GM19324 (cell line): ENCODE measurements at regions not wholly inside any gene's neighbourhood (a gene's known extent, or its start where the extent isn't known, plus 50 kb on each side); places are given as distances from the start of the nearest gene placed in this dataset.
A peak's percentile ranks its signal among the peaks of the same experiment; 100 is the strongest.

Source experiments
- ATAC-seq: cut with Tn5 transposase; IDR thresholded peaks from one replicate; pipeline ENCODE4 v1.9.1; 2021; ENCODE audit warnings: mild to moderate bottlenecking, moderate library complexity; ENCODE audit not compliant: unreplicated experiment, low FRiP score

DNA sequence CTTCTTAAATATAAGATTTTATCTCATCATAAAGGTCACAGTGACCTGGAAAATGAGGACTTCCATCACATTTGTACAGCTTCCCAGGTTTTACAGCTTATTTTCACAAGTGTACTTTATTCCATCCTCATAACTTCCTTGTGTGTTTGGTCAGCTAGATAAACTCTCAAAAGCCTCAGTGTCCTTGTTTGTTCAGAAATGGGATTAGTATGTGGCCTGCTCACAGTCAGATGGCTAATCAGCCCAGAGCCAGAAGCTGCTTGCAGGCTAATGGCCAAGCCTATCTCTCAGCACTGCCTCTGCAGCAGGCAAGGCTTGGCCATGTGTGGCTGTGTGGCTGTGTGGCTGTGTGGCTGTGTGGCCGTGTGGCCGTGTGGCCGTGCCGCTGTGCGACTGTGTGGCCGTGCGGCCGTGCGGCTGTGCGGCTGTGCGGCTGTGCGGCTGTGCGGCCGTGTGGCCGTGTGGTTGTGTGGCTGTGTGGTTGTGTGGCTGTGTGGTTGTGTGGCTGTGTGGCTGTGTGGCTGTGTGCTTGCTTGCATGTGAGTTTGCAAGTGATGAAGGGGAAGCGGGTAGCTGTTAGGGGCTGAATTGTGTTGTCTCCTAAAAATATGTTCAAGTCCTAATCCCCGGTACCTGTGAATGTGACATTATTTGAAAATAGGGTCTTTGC lies 233.0 kb upstream of the TNP1 start:
- ATAC-seq = no peak

DNA sequence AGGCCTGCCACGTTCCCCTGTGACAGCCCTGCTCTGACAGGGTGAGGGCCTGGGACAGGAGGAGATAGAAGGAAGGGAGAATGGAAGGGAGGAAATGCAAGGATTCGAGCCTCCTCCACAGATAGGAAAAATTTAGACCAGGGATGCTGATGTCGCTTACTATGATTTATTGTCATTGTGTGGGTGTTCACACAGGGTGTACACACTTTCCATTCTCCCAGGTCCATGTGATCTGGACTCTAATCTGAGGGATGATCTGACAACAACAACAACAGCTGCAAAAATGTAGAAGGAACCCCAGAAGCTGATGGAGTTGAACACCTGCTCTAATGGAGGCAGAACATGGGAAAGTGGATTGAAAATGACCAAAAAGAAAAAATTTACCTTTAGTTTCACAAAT lies 231.7 kb upstream of the TNP1 start:
- ATAC-seq = no peak

DNA sequence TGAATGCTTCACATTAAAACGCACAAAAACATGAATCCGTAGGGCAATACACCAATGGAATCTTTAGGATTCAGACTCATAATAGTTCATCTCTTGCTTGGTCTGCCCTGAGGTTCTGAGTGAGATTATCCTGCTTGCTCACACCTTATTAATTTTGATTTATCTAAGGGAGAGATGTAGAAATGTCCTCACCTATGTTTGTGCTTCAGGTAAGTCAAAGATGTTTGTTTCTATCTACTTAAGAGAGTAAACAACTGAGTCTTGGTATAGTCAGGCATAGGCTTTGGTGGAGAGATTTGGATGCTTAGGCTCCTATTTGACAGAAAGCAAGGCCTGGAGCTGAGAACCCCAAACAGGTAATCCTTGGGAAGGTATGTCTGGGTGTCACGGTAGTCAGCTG lies 231.0 kb upstream of the TNP1 start:
- no peak for ATAC-seq

GRCh38 chr2:217090024-217090473 lies 230.2 kb upstream of the TNP1 start:
- peak; percentile 72 for ATAC-seq

DNA sequence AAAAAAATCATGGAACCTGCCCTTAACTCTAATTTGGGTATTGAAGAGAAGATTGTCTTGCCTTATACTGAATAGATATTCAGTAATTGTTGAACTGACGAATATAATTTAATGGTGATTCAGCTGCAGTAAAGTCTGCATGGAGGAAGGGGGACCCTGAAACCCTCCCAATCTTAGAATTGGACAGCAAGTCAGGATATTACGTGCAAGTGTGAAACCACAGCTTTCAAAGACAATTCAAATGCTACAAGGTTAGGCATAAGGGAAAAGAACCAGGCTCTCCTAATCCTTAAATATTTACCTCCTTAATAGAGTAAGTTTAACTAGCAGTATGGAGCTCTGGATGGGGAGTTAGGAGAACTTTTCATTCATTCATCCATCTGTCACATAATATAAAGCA lies 226.9 kb upstream of the TNP1 start:
- no peak for ATAC-seq

DNA sequence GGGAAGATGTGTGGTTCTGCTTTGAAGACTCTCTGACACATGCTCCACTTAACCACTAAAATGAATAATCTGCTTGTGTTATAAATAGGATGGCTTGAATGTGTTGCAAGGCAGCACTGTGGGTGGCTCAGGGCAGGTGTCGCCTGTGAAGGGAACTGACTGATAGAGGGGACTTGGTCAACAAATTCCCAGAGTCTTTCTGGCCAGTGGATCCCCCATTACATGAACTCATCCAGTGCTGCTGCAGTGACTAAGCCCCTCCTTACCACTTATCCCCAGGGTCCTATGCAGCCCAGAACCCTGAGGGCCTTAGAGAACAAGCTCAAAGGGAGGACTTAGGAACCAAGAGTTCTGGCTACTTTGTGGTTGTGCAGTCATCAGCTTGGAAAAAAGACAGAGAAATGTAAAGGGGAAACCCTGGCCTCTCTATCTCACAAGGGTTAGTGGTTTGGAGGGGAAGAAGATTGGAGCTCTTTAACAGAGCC lies 226.2 kb upstream of the TNP1 start:
- no peak for ATAC-seq

GRCh38 chr2:217085543-217085942 lies 225.7 kb upstream of the TNP1 start:
- ATAC-seq = no peak

DNA sequence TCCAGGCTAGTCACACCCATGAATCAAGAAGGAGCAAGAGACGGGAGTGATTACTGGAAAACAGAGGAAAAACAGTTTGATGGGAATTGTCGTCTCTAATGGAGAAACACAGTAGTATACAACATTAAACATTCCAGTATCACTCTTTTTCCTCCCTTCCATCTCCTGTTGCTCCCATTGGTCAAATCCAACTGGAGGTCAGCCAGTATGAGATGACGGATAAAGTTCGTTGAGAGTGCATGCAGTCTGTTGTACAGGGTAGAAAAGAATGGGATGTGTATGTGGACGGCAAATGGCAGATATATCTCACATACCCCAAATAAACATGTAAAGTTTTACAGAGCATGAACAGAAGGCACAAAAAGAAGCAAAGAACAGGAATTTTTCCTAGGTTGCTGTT lies 221.9 kb upstream of the TNP1 start:
- ATAC-seq = no peak

DNA sequence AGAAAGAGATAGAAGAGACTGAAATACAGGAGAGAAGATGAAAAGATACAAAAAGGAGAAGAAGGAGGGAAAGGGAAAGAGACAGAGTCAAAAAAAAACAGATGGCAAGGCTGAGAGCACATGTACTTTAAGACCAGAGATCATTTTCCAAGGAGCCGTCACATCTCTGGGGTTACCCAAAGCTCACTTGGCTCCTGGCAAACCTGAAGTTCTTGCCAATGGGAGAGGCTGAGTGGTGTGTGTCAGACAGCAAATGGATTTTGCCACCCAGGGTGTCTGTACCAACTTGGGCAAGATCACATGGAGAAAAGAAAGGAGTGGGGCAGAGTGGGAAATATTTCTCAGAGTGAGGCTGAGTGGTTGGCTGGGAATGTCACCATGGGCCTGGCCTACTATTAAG lies 219.3 kb upstream of the TNP1 start:
- ATAC-seq = no peak

DNA sequence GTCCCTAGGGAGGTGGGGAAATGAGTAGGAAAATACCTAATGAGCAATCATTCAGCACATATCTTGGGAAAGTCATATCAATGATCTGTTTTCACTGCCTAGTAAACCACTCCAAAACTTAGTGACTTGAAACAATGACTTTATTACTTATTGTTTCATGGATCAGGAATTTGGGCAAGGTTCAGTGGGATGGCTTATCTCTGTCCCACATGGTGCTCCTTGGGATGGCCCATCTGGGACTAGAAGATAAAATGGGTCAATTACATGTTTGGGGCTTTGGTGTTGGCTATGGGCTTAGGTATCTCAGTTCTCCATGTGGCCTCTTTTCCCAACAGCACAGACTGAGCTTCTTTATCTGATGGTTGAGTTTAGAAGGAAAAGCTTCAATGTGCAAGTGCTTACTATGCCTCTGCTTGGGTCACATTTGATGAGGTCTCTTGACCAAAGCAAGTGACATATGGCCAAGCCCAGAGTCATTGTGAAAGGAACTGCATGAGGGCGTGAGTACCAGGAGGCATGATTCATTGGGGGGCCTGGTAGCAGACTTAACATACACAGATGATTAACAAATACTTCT lies 218.1 kb upstream of the TNP1 start:
- ATAC-seq = no peak

GRCh38 chr2:217076657-217077232 lies 216.9 kb upstream of the TNP1 start:
- no peak for ATAC-seq

GRCh38 chr2:217076058-217076435 lies 216.2 kb upstream of the TNP1 start:
- ATAC-seq = no peak

- no peak for ATAC-seq
Observed at GRCh38 chr2:217075268-217076057, 215.6 kb upstream of the TNP1 start.

DNA sequence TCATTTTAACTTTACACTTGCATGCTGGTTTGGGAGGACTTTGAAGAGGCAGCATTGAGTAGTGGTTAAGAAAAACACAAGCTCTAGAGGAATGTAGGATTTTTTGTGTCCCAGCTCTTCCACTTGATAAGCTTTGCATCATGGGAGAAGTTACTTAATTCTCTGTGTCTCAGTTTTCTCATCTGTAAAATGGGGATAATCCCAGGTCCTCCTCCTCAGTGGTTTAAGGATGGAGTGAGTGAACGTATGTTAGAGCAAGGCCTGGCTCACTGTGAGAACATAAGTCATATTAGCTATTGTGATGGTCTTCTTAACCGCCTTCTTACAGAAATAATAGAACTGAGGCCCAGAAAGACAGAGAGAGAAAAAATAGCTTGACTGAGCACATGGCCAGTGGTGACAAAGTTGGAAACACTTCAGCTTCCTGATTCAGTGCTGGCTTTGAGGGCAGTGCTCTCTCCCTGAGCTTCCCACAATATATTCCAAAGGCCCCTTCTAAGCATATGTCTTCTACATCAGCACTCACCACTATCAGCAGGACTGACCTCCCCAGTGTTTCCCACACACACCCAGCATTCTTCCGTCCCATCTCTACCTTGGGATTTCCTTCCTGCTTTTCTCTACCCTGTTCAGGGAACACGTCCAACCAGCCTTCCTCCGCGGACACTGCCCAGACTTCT lies 214.9 kb upstream of the TNP1 start:
- ATAC-seq = no peak

DNA sequence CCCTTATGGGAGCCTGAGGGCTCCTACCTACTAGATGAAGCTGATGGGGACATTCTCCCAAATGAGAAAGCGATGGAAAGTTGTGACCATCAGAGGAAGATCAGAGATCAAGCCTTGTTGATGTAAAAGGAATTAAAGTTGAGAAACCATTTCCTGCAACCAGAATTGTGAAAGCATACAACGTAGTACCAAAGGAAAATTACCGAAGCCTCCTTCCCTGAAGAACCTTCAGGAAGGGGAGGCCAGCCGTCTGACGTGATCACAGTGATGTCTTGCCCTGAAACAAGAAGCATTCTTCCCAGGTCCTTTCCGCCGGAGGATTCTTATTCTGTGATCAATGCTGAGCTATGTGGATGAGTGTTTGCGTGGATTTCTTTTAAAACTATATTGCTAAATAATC lies 211.6 kb upstream of the TNP1 start:
- ATAC-seq = no peak

DNA sequence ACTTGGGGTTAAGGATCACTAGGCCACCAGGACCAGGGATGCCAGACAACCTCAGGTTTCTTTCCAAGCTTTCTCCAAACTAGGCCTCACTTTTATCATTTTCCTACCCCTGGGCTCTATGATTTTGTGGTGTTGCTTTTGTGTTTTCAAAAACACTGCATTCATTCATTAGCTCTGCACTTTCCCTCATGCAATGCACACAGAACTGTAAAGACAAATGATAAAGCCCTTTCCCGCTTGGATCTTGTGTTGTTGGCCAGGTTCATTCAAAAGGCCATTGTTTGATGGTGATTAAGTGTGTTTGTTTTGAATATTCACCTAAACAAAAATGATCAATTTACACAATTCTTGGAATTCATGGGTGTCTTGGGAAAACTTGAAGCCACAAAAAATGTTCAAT lies 210.7 kb upstream of the TNP1 start:
- ATAC-seq = no peak

DNA sequence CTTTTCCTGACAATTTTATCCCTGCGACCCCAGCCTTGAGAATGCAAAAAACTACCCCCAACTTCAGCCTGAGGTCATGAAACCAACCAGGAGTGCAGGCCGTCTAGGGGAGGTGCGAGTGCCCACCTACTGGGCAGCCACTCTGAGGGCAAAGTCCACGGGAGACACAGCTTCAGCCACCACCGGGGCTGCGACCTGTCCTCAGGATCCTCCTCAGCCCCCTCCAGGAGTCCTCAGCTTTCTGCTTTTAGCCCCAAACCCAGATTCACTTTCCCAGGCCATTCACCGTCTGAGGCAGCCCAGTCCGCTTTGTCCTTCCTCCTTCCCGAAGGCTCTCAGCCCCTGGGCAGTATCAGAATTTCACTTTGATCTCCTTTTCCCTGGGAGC lies 210.2 kb upstream of the TNP1 start:
- no peak for ATAC-seq

DNA sequence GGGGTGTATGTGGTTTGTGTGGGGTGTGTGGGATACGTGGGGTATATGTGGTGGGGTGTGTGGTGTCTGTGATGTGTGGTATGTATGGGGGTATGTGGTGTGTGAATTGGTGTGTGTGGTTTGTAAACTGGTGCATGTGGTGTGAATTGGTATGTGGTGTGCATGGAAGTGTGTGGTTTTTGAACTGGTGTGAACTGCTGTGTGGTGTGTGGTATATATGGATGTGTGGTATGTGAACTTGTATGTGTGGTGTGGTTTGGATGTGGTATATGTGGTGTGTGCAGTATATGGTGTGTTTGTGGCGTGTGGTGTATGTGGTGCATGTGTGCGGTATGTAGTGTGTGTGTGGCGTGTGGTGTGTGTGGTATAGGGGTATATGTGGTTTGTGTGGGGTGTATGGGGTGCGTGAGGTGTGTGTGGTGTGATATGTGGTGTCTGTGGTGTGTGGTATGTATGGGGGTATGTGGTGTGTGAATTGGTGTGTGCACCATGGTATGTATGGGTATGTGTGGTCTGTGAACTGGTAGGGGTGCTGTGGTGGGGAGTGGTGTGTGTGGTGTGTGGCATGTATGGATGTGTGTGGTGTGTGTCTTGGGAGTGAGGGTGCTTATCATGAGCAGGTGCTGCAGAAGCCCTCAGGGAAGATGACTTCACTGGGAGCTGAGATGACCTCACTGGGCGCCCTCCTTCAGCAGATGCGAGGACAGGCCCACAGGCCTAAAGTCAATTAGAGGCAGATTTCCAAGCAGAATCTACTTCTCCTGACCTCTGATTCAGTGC lies 209.6 kb upstream of the TNP1 start:
- no peak for ATAC-seq

- ATAC-seq = no peak
Observed at GRCh38 chr2:217068677-217069250, 208.9 kb upstream of the TNP1 start.

GRCh38 chr2:217067787-217068186 lies 207.9 kb upstream of the TNP1 start:
- ATAC-seq = no peak
